IPS DF 6.9 (cell line): ENCODE measurements at regions not wholly inside any gene's neighbourhood (a gene's known extent, or its start where the extent isn't known, plus 50 kb on each side); places are given as distances from the start of the nearest gene placed in this dataset.

ENCODE experiments used
- DNase-seq: peaks from one replicate; pipeline ENCODE4 v3.0.0-alpha.2; 2013; ENCODE audit warnings: low read depth, low spot score
- H3K27ac ChIP-seq: one replicate; pipeline ENCODE4 v1.5.1; 2013; ENCODE audit warnings: low read length, control low read depth
- H3K27me3 ChIP-seq: 2 replicates; pipeline ENCODE4 v1.6.1; 2013; ENCODE audit warnings: mild to moderate bottlenecking, low read length; ENCODE audit not compliant: control insufficient read depth, insufficient read depth
- H3K36me3 ChIP-seq: 2 replicates; pipeline ENCODE4 v1.6.1; 2013; ENCODE audit warnings: low read length; ENCODE audit not compliant: control insufficient read depth, insufficient read depth
- H3K4me1 ChIP-seq: 2 replicates; pipeline ENCODE4 v1.6.1; 2013; ENCODE audit warnings: low read length; ENCODE audit not compliant: control insufficient read depth, insufficient read depth
- H3K4me3 ChIP-seq: 2 replicates; pipeline ENCODE4 v1.5.1; 2013; ENCODE audit warnings: mild to moderate bottlenecking, low read length
- H3K9me3 ChIP-seq: 2 replicates; pipeline ENCODE4 v1.6.1; 2013; ENCODE audit warnings: low read length, inconsistent platforms; ENCODE audit not compliant: control insufficient read depth, insufficient read depth
- WGBS: extraction: QIAGEN DNeasy Blood & Tissue Kit; methylation state at CpG from one replicate; pipeline ENCODE4 v1.1.7; 2013; ENCODE audit warnings: mixed read lengths, missing lambda C conversion rate; ENCODE audit not compliant: insufficient read length, insufficient coverage; 5-methylcytosine and 5-hydroxymethylcytosine counted together

- no peaks in the 10 kb centered on the region for H3K36me3 ChIP-seq
- no peak overlapping the region for H3K4me3 ChIP-seq
- DNase-seq, result no peak
- WGBS, result no CpG with 5 or more reads among the region's 2 CpGs
- no peaks in the 10 kb centered on the region; the same call in 1 of the 2 replicates for H3K4me1 ChIP-seq
- H3K27me3 ChIP-seq, result no peaks in the 10 kb centered on the region
- H3K9me3 ChIP-seq, result no peaks in the 10 kb centered on the region
- no peak overlapping the region for H3K27ac ChIP-seq
Measured at GRCh38 chr5:74073257-74073656, 447.3 kb downstream of the ARHGEF28 start.

GRCh38 chr5:74072646-74073045 lies 446.6 kb downstream of the ARHGEF28 start:
- Histone ChIP-seq H3K4me3 (no peak overlapping the region), H3K27ac (no peak overlapping the region), H3K9me3 (no peaks in the 10 kb centered on the region), H3K27me3 (no peaks in the 10 kb centered on the region), H3K36me3 (no peaks in the 10 kb centered on the region), H3K4me1 (no peaks in the 10 kb centered on the region; the same call in 1 of the 2 replicates)
- no CpG with 5 or more reads among the region's 1 CpG for WGBS
- DNase-seq, result no peak

GRCh38 chr5:74070766-74071165 lies 444.8 kb downstream of the ARHGEF28 start:
- no CpG with 5 or more reads among the region's 3 CpGs for WGBS
- Histone ChIP-seq H3K27ac (no peak overlapping the region), H3K9me3 (no peaks in the 10 kb centered on the region), H3K4me1 (no peaks in the 10 kb centered on the region), H3K27me3 (no peaks in the 10 kb centered on the region), H3K36me3 (no peaks in the 10 kb centered on the region), H3K4me3 (no peak overlapping the region)
- DNase-seq, result no peak

GRCh38 chr5:74069741-74070140 lies 443.7 kb downstream of the ARHGEF28 start:
- H3K4me3 ChIP-seq, result no peak overlapping the region

GRCh38 chr5:74067748-74068541 lies 441.9 kb downstream of the ARHGEF28 start:
- WGBS, result no CpG with 5 or more reads among the region's 5 CpGs

More at GRCh38 chr5:74069741-74070140, 443.7 kb downstream of the ARHGEF28 start:
- Histone ChIP-seq H3K4me1 (no peaks in the 10 kb centered on the region), H3K36me3 (no peaks in the 10 kb centered on the region), H3K9me3 (no peaks in the 10 kb centered on the region), H3K27me3 (no peaks in the 10 kb centered on the region), H3K27ac (no peak overlapping the region)
- no peak for DNase-seq
- WGBS, result no CpG with 5 or more reads among the region's 4 CpGs

GRCh38 chr5:74064911-74065310 lies 438.9 kb downstream of the ARHGEF28 start:
- Histone ChIP-seq H3K4me1 (no peaks in the 10 kb centered on the region), H3K27ac (no peak overlapping the region), H3K9me3 (no peaks in the 10 kb centered on the region), H3K27me3 (no peaks in the 10 kb centered on the region), H3K4me3 (no peak overlapping the region), H3K36me3 (no peaks in the 10 kb centered on the region)
- WGBS, result no CpG with 5 or more reads among the region's 3 CpGs
- no peak for DNase-seq

More at GRCh38 chr5:74067748-74068541, 441.9 kb downstream of the ARHGEF28 start:
- no peaks in the 10 kb centered on the region for H3K9me3 ChIP-seq
- no peaks in the 10 kb centered on the region for H3K27me3 ChIP-seq
- no peak overlapping the region for H3K4me3 ChIP-seq
- H3K36me3 ChIP-seq, result no peaks in the 10 kb centered on the region
- no peak for DNase-seq
- no peaks in the 10 kb centered on the region for H3K4me1 ChIP-seq
- no peak overlapping the region for H3K27ac ChIP-seq

GRCh38 chr5:74064225-74064624 lies 438.2 kb downstream of the ARHGEF28 start:
- no peaks in the 10 kb centered on the region for H3K27me3 ChIP-seq
- no peak for DNase-seq
- no peak overlapping the region for H3K27ac ChIP-seq
- no peak overlapping the region for H3K4me3 ChIP-seq
- no peaks in the 10 kb centered on the region for H3K36me3 ChIP-seq
- no peaks in the 10 kb centered on the region for H3K9me3 ChIP-seq
- no peaks in the 10 kb centered on the region for H3K4me1 ChIP-seq

- DNase-seq, result no peak
- no peaks in the 10 kb centered on the region for H3K36me3 ChIP-seq
- H3K4me1 ChIP-seq, result no peaks in the 10 kb centered on the region
- H3K27ac ChIP-seq, result no peak overlapping the region
- H3K9me3 ChIP-seq, result no peaks in the 10 kb centered on the region
- no peaks in the 10 kb centered on the region for H3K27me3 ChIP-seq
- no CpG with 5 or more reads among the region's 3 CpGs for WGBS
- no peak overlapping the region for H3K4me3 ChIP-seq
Measured at GRCh38 chr5:74063821-74064220, 437.8 kb downstream of the ARHGEF28 start.

GRCh38 chr5:74063346-74063745 lies 437.4 kb downstream of the ARHGEF28 start:
- no CpG with 5 or more reads among the region's 4 CpGs for whole genome bisulfite sequencing
- H3K36me3 ChIP-seq, result no peaks in the 10 kb centered on the region
- H3K27me3 ChIP-seq, result no peaks in the 10 kb centered on the region
- no peaks in the 10 kb centered on the region for H3K9me3 ChIP-seq
- H3K27ac ChIP-seq, result no peak overlapping the region
- no peak for DNase-seq
- no peaks in the 10 kb centered on the region for H3K4me1 ChIP-seq
- H3K4me3 ChIP-seq, result no peak overlapping the region

GRCh38 chr5:74061292-74061691 lies 435.3 kb downstream of the ARHGEF28 start:
- no peaks in the 10 kb centered on the region for H3K9me3 ChIP-seq
- no peaks in the 10 kb centered on the region for H3K36me3 ChIP-seq
- H3K4me3 ChIP-seq, result no peak overlapping the region
- H3K27me3 ChIP-seq, result no peaks in the 10 kb centered on the region
- H3K4me1 ChIP-seq, result no peaks in the 10 kb centered on the region
- no peak for DNase-seq
- no peak overlapping the region for H3K27ac ChIP-seq
- WGBS, result no CpG with 5 or more reads among the region's 1 CpG

GRCh38 chr5:74059706-74060105 lies 433.7 kb downstream of the ARHGEF28 start:
- H3K4me3 ChIP-seq, result no peak overlapping the region
- DNase-seq, result no peak
- no peaks in the 10 kb centered on the region for H3K9me3 ChIP-seq
- no peaks in the 10 kb centered on the region for H3K36me3 ChIP-seq
- H3K27ac ChIP-seq, result no peak overlapping the region
- no peaks in the 10 kb centered on the region for H3K27me3 ChIP-seq
- H3K4me1 ChIP-seq, result no peaks in the 10 kb centered on the region
- WGBS, result no CpG with 5 or more reads among the region's 1 CpG
